Fibroblast of villous mesenchyme (primary cell): ENCODE measurements at regions not wholly inside any gene's neighbourhood (a gene's known extent, or its start where the extent isn't known, plus 50 kb on each side); places are given as distances from the start of the nearest gene placed in this dataset.

Experiments
- DNase-seq: peaks from one replicate; pipeline ENCODE4 v3.0.0-alpha.2; 2010; ENCODE audit warnings: low read depth
- H3K4me3 ChIP-seq: 2 replicates; pipeline ENCODE4 v1.5.1; 2011; ENCODE audit warnings: low read depth, mild to moderate bottlenecking, low read length
- CTCF ChIP-seq: IDR thresholded peaks from 2 replicates; pipeline ENCODE4 v1.5.1; 2012; ENCODE audit warnings: low read depth, mild to moderate bottlenecking, low read length; ENCODE audit not compliant: insufficient read depth

GRCh38 chr20:51079488-51079887 is 56.6 kb upstream of the KCNG1 start:
- no peak for TF ChIP-seq CTCF
- no peak overlapping the region for H3K4me3 ChIP-seq
- no peak for DNase-seq

- no peak for TF ChIP-seq CTCF
- DNase-seq = no peak
- H3K4me3 ChIP-seq = no peak overlapping the region
Observed at GRCh38 chr20:51077686-51078060, 54.8 kb upstream of the KCNG1 start.

GRCh38 chr20:51076786-51077685 is 54.1 kb upstream of the KCNG1 start:
- DNase-seq = no peak
- TF ChIP-seq CTCF = no peak
- H3K4me3 ChIP-seq = no peak overlapping the region

GRCh38 chr20:51074062-51074461 is 51.2 kb upstream of the KCNG1 start:
- no peak for DNase-seq
- H3K4me3 ChIP-seq = no peak overlapping the region
- no peak for TF ChIP-seq CTCF
